ENCODE measurements at regions not wholly inside any gene's neighbourhood (a gene's known extent, or its start where the extent isn't known, plus 50 kb on each side); places are given as distances from the start of the nearest gene placed in this dataset.

- TF ChIP-seq CTCF (IDR thresholded peaks at IDR 0.05; ENCODE audit: low read length, missing control alignments) = no peak
- DNase-seq (ENCODE audit: low read depth) = no peak
- H3K4me3 ChIP-seq (replicated peaks; ENCODE audit: low read depth, low read length) = no peak overlapping the region
Observed at GRCh38 chr6:170081556-170081955, 209.3 kb downstream of the DLL1 start.

GRCh38 chr6:170080828-170081371 lies 210.0 kb downstream of the DLL1 start:
- DNase-seq (ENCODE audit: low read depth) = no peak
- TF ChIP-seq CTCF (IDR thresholded peaks at IDR 0.05; ENCODE audit: low read length, missing control alignments) = no peak
- H3K4me3 ChIP-seq (replicated peaks; ENCODE audit: low read depth, low read length) = no peak overlapping the region

GRCh38 chr6:170080169-170080827 lies 210.6 kb downstream of the DLL1 start:
- TF ChIP-seq CTCF (IDR thresholded peaks at IDR 0.05; ENCODE audit: low read length, missing control alignments) = no peak
- no peak for DNase-seq (ENCODE audit: low read depth)
- H3K4me3 ChIP-seq (replicated peaks; ENCODE audit: low read depth, low read length) = no peak overlapping the region

GRCh38 chr6:170076466-170077165 lies 214.3 kb downstream of the DLL1 start:
- DNase-seq (ENCODE audit: low read depth) = no peak
- H3K4me3 ChIP-seq (replicated peaks; ENCODE audit: low read depth, low read length) = no peak overlapping the region
- TF ChIP-seq CTCF (IDR thresholded peaks at IDR 0.05; ENCODE audit: low read length, missing control alignments) = no peak

GRCh38 chr6:170075659-170076223 lies 215.1 kb downstream of the DLL1 start:
- H3K4me3 ChIP-seq (replicated peaks; ENCODE audit: low read depth, low read length) = no peak overlapping the region
- no peak for TF ChIP-seq CTCF (IDR thresholded peaks at IDR 0.05; ENCODE audit: low read length, missing control alignments)
- DNase-seq (ENCODE audit: low read depth) = no peak

DNA sequence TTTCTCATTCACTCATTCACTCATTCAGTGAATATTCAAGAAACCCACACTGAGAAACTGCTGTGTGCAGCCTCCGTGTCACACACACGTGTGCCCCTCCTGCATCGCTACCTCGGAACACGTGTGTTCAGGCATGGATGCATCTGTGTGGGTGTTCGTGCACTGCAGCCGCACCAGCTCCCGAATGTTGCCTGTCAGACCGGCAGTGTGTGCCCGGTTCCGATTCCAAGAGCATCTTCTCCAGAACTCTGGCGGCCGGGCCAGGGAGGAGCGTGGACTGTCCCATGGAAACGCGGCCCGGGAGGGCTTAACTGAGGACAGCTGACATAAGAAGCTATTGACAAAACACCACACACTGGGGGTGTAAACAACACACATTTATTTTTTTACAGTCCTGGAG lies 216.0 kb downstream of the DLL1 start:
- no peak for TF ChIP-seq CTCF (IDR thresholded peaks at IDR 0.05; ENCODE audit: low read length, missing control alignments)
- H3K4me3 ChIP-seq (replicated peaks; ENCODE audit: low read depth, low read length) = no peak overlapping the region
- no peak for DNase-seq (ENCODE audit: low read depth)

Measured in fibroblast of pulmonary artery (primary cell).